H1 (cell line): ENCODE measurements at regions not wholly inside any gene's neighbourhood (a gene's known extent, or its start where the extent isn't known, plus 50 kb on each side); places are given as distances from the start of the nearest gene placed in this dataset.

ENCODE experiments used
- CTCF ChIA-PET: fragments of 300-600 bp; sonication (Branson Sonifier 250); formaldehyde crosslinking; loops from one replicate; lab custom pipeline; 2021; ENCODE audit not compliant: partially characterized antibody; lab: Charles Lee
- POLR2A ChIA-PET: fragments of 300-600 bp; sonication (Branson Sonifier 250); formaldehyde crosslinking; loops from one replicate; lab custom pipeline; 2021; ENCODE audit warnings: inconsistent platforms; ENCODE audit not compliant: partially characterized antibody; lab: Charles Lee
- DNase-seq, 2 experiments: peaks; one replicate each; pipeline versions ENCODE4 v3.0.0 to v3.0.0-alpha.2; 2010 to 2022; ENCODE audit warnings: low spot score in 2 of 2, low read depth in 1 of 2, mixed read lengths in 1 of 2
- FAIRE-seq: peaks from 2 replicates; lab custom pipeline; 2011; peaks lifted over from hg19 to GRCh38; lab: Jason Lieb, UNC
- H2AFZ ChIP-seq: 2 replicates; pipeline ENCODE4 v1.8.1; 2012; ENCODE audit warnings: low read length, inconsistent platforms
- H2AK5ac ChIP-seq: 2 replicates; pipeline ENCODE4 v1.6.1; 2013; ENCODE audit warnings: low read depth, low read length
- H2BK120ac ChIP-seq: replicated peaks from 2 replicates; pipeline ENCODE3; 2013; ENCODE audit warnings: low read depth, low read length, inconsistent platforms
- H2BK12ac ChIP-seq: 2 replicates; pipeline ENCODE4 v1.6.1; 2013; ENCODE audit warnings: low read depth, low read length
- H2BK15ac ChIP-seq: 2 replicates; pipeline ENCODE4 v1.6.1; 2013; ENCODE audit warnings: low read length
- H2BK20ac ChIP-seq: 2 replicates; pipeline ENCODE4 v1.6.1; 2013; ENCODE audit warnings: low read length
- H2BK5ac ChIP-seq: 2 replicates; pipeline ENCODE4 v1.6.1; 2013; ENCODE audit warnings: low read depth, low read length
- H3K14ac ChIP-seq: 2 replicates; pipeline ENCODE4 v1.6.1; 2013; ENCODE audit warnings: inconsistent platforms; ENCODE audit not compliant: insufficient read length
- H3K18ac ChIP-seq: 2 replicates; pipeline ENCODE4 v1.6.1; 2013; ENCODE audit warnings: low read length; ENCODE audit errors: extremely low read depth
- H3K23ac ChIP-seq: 2 replicates; pipeline ENCODE4 v1.6.1; 2013; ENCODE audit warnings: inconsistent platforms; ENCODE audit not compliant: insufficient read length
- H3K23me2 ChIP-seq: 2 replicates; pipeline ENCODE4 v1.6.1; 2013; ENCODE audit warnings: low read depth, low read length
- H3K27ac ChIP-seq: 2 replicates; pipeline ENCODE4 v1.6.1; 2011; ENCODE audit warnings: low read depth, low read length, inconsistent platforms
- H3K27me3 ChIP-seq, 4 experiments: replicated peaks in 1 of 4; 1 replicate in 1 of 4; 2 replicates in 3 of 4; pipeline versions ENCODE4 v1.6.1 to v1.8.1; 2011 to 2013; ENCODE audit warnings: low read length in 3 of 4, mild to moderate bottlenecking in 3 of 4, inconsistent platforms in 2 of 4, mixed read lengths in 2 of 4, moderate library complexity in 1 of 4; ENCODE audit not compliant: control insufficient read depth in 3 of 4, insufficient read depth in 3 of 4; ENCODE audit errors: extremely low read depth in 1 of 4
- H3K36me3 ChIP-seq, 4 experiments: 2 replicates each; pipeline versions ENCODE4 v1.6.1 to v1.8.1; 2011 to 2013; ENCODE audit warnings: mild to moderate bottlenecking in 4 of 4, low read length in 3 of 4, moderate library complexity in 2 of 4, control low read depth in 1 of 4, inconsistent platforms in 1 of 4; ENCODE audit not compliant: insufficient read depth in 4 of 4, control insufficient read depth in 2 of 4
- H3K4ac ChIP-seq: replicated peaks from 2 replicates; pipeline ENCODE3; 2013; ENCODE audit warnings: low read length, low read depth, mixed read lengths, inconsistent platforms; ENCODE audit not compliant: insufficient read length
- H3K4me1 ChIP-seq, 4 experiments: replicated peaks in 1 of 4; 1 replicate in 1 of 4; 2 replicates in 3 of 4; pipeline versions ENCODE4 v1.6.1 to v1.8.1; 2011 to 2013; ENCODE audit warnings: low read length in 3 of 4, inconsistent platforms in 2 of 4, mixed read lengths in 1 of 4; ENCODE audit not compliant: insufficient read depth in 4 of 4, control insufficient read depth in 3 of 4
- H3K4me2 ChIP-seq, 2 experiments: 2 replicates each; pipeline versions ENCODE4 v1.6.1 to v1.8.1; 2011 to 2013; ENCODE audit warnings: low read depth in 2 of 2, low read length in 2 of 2, control low read depth in 1 of 2, inconsistent platforms in 1 of 2, mild to moderate bottlenecking in 1 of 2; ENCODE audit not compliant: insufficient read depth in 1 of 2
- H3K4me3 ChIP-seq, 4 experiments: fragments of 200-600, 300-600 bp in 1 of 4; sonication (generic), shearing (Covaris generic), sonication (Bioruptor Twin) in 1 of 4; 2 replicates each; pipeline versions ENCODE4 v1.5.1 to v1.8.1; 2011 to 2016; ENCODE audit warnings: low read length in 4 of 4, low read depth in 3 of 4, control low read depth in 2 of 4, inconsistent platforms in 2 of 4, mild to moderate bottlenecking in 2 of 4, mixed read lengths in 1 of 4, moderate library complexity in 1 of 4; ENCODE audit not compliant: insufficient read depth in 2 of 4; ENCODE audit errors: extremely low read depth in 1 of 4
- H3K56ac ChIP-seq: replicated peaks from 2 replicates; pipeline ENCODE3; 2013; ENCODE audit warnings: low read depth, mild to moderate bottlenecking, mixed read lengths, low read length, inconsistent platforms; ENCODE audit not compliant: insufficient read length
- H3K79me1 ChIP-seq: 2 replicates; pipeline ENCODE4 v1.6.1; 2013; ENCODE audit warnings: low read depth, low read length, control low read depth
- H3K79me2 ChIP-seq, 2 experiments: 2 replicates each; pipeline versions ENCODE4 v1.6.1 to v1.8.1; 2012 to 2013; ENCODE audit warnings: low read length in 2 of 2, mild to moderate bottlenecking in 2 of 2, inconsistent platforms in 1 of 2; ENCODE audit not compliant: insufficient read depth in 2 of 2, control insufficient read depth in 1 of 2
- H3K9ac ChIP-seq, 4 experiments: replicated peaks in 1 of 4; 1 replicate in 1 of 4; 2 replicates in 3 of 4; pipeline versions ENCODE4 v1.6.1 to v1.8.1; 2011 to 2013; ENCODE audit warnings: low read depth in 3 of 4, low read length in 3 of 4, control low read depth in 2 of 4, mild to moderate bottlenecking in 2 of 4, moderate library complexity in 2 of 4, inconsistent platforms in 1 of 4; ENCODE audit errors: extremely low read depth in 1 of 4
- H3K9me3 ChIP-seq, 2 experiments: 2 replicates each; pipeline versions ENCODE4 v1.6.1 to v1.8.1; 2012 to 2013; ENCODE audit warnings: mild to moderate bottlenecking in 2 of 2, moderate library complexity in 2 of 2, control low read depth in 1 of 2, inconsistent platforms in 1 of 2, low read depth in 1 of 2, low read length in 1 of 2, mixed read lengths in 1 of 2; ENCODE audit not compliant: insufficient read depth in 2 of 2
- H4K20me1 ChIP-seq, 2 experiments: replicated peaks in 1 of 2; 2 replicates each; pipeline versions ENCODE3 to v1.8.1; 2011 to 2013; ENCODE audit warnings: inconsistent platforms in 2 of 2, low read length in 2 of 2, mild to moderate bottlenecking in 1 of 2; ENCODE audit not compliant: insufficient read depth in 2 of 2, control insufficient read depth in 1 of 2
- H4K5ac ChIP-seq: 2 replicates; pipeline ENCODE4 v1.6.1; 2013; ENCODE audit warnings: low read length, low read depth, mixed read lengths, inconsistent platforms; ENCODE audit not compliant: insufficient read length
- H4K8ac ChIP-seq: 2 replicates; pipeline ENCODE4 v1.8.0; 2013; ENCODE audit warnings: mild to moderate bottlenecking, moderate library complexity, low read length, inconsistent platforms; ENCODE audit not compliant: insufficient read depth; ENCODE audit errors: extremely low read depth
- H4K91ac ChIP-seq: replicated peaks from 2 replicates; pipeline ENCODE3; 2013; ENCODE audit warnings: low read length, mixed read lengths, inconsistent platforms; ENCODE audit not compliant: insufficient read length
- SP1 ChIP-seq: IDR thresholded peaks from 2 replicates; pipeline ENCODE4 v1.6.1; 2011; ENCODE audit warnings: low read depth, low read length
- TAF7 ChIP-seq: optimal IDR thresholded peaks from 2 replicates; pipeline ENCODE3; 2011; ENCODE audit warnings: low read depth, mild to moderate bottlenecking, inconsistent platforms, low read length, moderate library complexity, borderline replicate concordance
- WGBS, 2 experiments: shearing (Covaris generic) in 1 of 2; methylation state at CpG; one replicate each; pipeline versions ENCODE4 v1.1.6 to v1.1.7; 2013 to 2015; ENCODE audit warnings: low lambda C conversion rate in 2 of 2, mixed read lengths in 2 of 2, inconsistent platforms in 1 of 2, low coverage in 1 of 2, missing lambda C conversion rate in 1 of 2; ENCODE audit not compliant: insufficient replicate concordance in 2 of 2, insufficient coverage in 1 of 2, insufficient read length in 1 of 2; ENCODE audit errors: extremely low coverage in 1 of 2, missing lambda C conversion rate in 1 of 2; 5-methylcytosine and 5-hydroxymethylcytosine counted together
- TF ChIP-seq, protein P1 (sequence below): IDR thresholded peaks from 2 replicates; pipeline ENCODE4 v1.6.1; 2012; ENCODE audit warnings: inconsistent platforms

- ChIA-PET CTCF (interaction anchor here (1.1 kb wide), 1 partner anchor 25 kb away, joined by 4 read pairs; no protein-coding TSS in a partner anchor), POLR2A (no interaction called here)
- Histone ChIP-seq H3K14ac (no peak overlapping the region), H2BK15ac (no peak overlapping the region), H3K23ac (no peak overlapping the region), H3K4me3 (no peak overlapping the region), H3K4ac (no peak overlapping the region), H2AK5ac (no peak overlapping the region), H3K4me2 (no peak overlapping the region), H3K56ac (no peak overlapping the region), H3K79me1 (no peaks in the 10 kb centered on the region), H3K23me2 (no peaks in the 10 kb centered on the region), H2AFZ (no peak overlapping the region), H3K9ac (no peak overlapping the region), H3K36me3 (no peaks in the 10 kb centered on the region), H3K27me3 (no peaks in the 10 kb centered on the region), H4K8ac (no peak overlapping the region), H2BK12ac (no peak overlapping the region), H4K5ac (no peak overlapping the region), H3K27ac (no peak overlapping the region), H4K20me1 (no peaks in the 10 kb centered on the region), H4K91ac (no peak overlapping the region), H2BK5ac (no peak overlapping the region), H2BK120ac (no peak overlapping the region), H3K9me3 (no peaks in the 10 kb centered on the region), H3K4me1 (no peaks in the 10 kb centered on the region; a peak in 1 of 7 replicates), H3K79me2 (no peaks in the 10 kb centered on the region), H3K18ac (no peak overlapping the region), H2BK20ac (no peak overlapping the region)
- WGBS, 2 experiments: 92% methylated on average over 3 of the region's 3 CpGs; no CpG with 5 or more reads in 1 of the 2 experiments
- TF ChIP-seq SP1 (no peak), TAF7 (no peak)
- TF ChIP-seq, protein P1, sequence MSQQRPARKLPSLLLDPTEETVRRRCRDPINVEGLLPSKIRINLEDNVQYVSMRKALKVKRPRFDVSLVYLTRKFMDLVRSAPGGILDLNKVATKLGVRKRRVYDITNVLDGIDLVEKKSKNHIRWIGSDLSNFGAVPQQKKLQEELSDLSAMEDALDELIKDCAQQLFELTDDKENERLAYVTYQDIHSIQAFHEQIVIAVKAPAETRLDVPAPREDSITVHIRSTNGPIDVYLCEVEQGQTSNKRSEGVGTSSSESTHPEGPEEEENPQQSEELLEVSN: no peak
- DNase-seq: no peak
- no peak for FAIRE-seq
Observed at GRCh38 chr6:9437836-9438235, 977.0 kb downstream of the TFAP2A start.
